22Rv1 (cell line): ENCODE measurements at regions not wholly inside any gene's neighbourhood (a gene's known extent, or its start where the extent isn't known, plus 50 kb on each side); places are given as distances from the start of the nearest gene placed in this dataset.

Source experiments
- H3K27ac ChIP-seq: fragments of 450-650 bp; 2 replicates; pipeline ENCODE4 v1.5.1; 2017
- ZFX ChIP-seq: fragments of 450-650 bp; IDR thresholded peaks from 2 replicates; pipeline ENCODE4 v1.6.1; 2017; ENCODE audit warnings: antibody characterized with exemption, borderline replicate concordance
- TF ChIP-seq, protein P1 (sequence below): fragments of 450-650 bp; IDR thresholded peaks from 2 replicates; pipeline ENCODE4 v1.5.1; 2017; ENCODE audit warnings: mild to moderate bottlenecking

DNA sequence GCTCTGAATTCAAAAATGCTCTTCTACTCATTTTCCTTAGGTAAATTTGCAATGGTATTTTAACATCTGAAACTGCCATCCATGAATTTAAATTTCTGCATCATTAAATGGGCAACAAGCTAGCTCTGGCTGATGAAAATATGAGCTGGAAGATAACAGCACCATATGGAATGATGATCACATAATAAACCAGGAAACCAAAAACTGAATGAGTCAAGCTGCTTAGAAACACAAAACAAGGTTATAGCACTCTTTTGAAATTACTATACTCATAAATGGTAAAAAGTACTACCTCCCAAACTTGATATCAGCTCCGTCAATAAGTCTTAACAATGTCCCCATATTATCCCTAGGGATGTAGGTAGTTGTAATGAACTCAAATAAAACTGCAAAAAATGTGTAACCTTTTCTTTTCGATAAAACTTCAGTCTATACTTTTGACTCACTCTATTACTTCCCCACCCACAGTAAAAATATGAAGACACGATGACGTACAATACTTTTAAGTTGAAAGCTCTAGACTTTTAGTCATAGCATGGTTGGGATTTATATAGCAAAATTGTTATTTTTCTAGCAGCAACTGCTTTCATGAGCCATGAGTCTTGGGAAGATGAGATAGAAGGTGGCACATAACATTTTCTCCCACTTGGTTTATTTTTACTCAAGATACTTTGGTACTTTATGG lies 396.7 kb downstream of the CDH2 start:
- TF ChIP-seq, protein P1, sequence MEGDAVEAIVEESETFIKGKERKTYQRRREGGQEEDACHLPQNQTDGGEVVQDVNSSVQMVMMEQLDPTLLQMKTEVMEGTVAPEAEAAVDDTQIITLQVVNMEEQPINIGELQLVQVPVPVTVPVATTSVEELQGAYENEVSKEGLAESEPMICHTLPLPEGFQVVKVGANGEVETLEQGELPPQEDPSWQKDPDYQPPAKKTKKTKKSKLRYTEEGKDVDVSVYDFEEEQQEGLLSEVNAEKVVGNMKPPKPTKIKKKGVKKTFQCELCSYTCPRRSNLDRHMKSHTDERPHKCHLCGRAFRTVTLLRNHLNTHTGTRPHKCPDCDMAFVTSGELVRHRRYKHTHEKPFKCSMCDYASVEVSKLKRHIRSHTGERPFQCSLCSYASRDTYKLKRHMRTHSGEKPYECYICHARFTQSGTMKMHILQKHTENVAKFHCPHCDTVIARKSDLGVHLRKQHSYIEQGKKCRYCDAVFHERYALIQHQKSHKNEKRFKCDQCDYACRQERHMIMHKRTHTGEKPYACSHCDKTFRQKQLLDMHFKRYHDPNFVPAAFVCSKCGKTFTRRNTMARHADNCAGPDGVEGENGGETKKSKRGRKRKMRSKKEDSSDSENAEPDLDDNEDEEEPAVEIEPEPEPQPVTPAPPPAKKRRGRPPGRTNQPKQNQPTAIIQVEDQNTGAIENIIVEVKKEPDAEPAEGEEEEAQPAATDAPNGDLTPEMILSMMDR, result no peak
- TF ChIP-seq ZFX, result no peak
- H3K27ac ChIP-seq, result no peak overlapping the region

DNA sequence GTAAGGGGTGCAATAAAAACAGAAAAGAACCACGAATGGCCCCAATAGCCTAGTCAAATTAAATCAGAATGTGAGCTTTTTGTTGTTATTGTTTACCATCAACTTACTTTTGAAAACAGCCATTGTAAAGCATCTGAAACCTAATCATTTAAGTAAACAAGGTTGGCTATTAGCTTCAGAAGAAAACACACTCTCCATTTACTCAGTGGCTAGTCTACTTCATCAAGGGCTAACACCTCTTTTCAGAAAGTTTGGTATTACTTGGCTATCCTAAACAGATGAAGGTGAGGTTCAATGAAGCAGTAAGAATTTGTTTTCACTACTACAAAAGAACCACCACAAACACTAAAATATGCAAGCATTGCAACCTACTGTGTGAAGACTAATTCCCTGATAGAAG lies 398.0 kb downstream of the CDH2 start:
- no peak for TF ChIP-seq ZFX
- TF ChIP-seq, protein P1, result no peak

DNA sequence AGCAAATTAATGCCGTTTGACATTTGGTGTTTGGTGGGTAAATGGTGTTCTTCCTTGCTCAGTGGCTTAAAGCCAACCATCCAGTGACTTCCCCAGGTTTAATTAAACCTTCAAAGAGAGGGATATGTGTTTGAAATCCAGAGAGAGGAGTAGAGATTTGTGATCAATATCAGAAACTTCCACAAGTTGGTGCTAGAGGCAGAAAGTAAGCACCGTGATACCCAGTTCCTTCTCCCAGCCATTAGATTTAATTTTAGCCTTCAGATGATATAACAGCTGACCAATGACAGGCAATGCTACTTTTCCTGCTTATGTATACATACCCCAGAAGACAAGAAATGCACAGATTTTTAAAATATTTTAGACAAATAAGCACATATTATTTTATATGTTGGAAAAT lies 398.5 kb downstream of the CDH2 start:
- no peak overlapping the region for H3K27ac ChIP-seq
- TF ChIP-seq, protein P1, result peak; percentile 44
- no peak for TF ChIP-seq ZFX

More for the DNA sequence above, 398.0 kb downstream of the CDH2 start:
- no peak overlapping the region for H3K27ac ChIP-seq

DNA sequence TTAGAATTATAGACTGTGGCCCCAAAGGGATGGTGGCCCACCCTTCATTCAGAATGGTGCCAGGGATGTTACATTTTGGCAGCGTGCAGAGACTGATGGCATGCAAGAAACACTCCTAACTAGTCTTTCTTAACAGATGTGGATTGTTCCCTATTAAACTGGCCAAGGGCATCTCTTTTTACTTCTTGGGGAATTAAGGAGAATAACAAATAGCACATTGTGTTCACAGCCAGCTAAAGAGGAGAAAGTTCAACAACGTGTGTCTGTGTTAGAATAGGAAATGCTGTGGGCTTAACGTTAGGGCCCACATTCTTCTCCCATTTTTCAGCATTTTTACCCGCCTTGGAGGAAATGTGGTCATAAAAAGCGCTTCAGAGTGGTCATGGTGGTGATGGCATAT lies 404.8 kb downstream of the CDH2 start:
- TF ChIP-seq, protein P1, result no peak
- no peak for TF ChIP-seq ZFX
- H3K27ac ChIP-seq, result no peak overlapping the region

DNA sequence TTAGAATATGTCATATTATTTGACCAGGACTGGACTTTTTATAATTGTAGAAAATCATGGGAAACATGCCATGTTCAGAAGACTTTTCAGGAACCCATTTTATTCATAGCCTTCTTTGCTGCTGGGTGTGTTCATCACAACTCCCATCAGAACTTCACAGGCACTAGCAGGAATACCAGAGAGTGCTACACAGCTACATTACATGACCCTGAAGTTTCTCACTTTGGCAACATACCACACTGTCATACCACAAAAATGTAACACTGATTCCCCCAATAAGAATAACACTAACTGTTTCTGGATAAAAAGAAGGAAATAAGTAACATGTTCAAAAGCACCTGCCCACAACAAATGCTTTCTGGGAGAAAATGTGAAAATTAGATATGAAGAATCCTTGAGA lies 405.4 kb downstream of the CDH2 start:
- TF ChIP-seq, protein P1, result no peak
- TF ChIP-seq ZFX, result no peak
- H3K27ac ChIP-seq, result no peak overlapping the region

DNA sequence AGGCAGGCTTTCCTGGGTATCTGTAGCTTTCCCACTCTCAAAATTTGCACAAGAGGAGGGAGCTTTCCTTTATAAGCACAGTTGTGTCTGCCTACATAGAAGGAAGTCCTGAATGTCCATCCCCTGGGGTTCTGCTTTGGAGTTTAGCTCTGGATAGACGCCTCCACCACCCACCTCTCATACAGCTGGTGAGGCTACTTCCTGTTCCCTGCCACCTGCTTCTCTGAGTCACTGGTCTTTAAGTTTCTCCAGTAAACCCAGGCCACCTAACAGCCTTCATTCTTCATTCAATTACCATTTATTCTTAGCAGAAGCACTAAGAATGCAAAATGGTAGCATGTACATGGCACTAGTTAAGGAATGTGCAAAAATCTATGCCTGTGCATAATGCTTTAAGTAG lies 407.8 kb downstream of the CDH2 start:
- no peak for TF ChIP-seq ZFX
- TF ChIP-seq, protein P1, result no peak
- no peak overlapping the region for H3K27ac ChIP-seq

DNA sequence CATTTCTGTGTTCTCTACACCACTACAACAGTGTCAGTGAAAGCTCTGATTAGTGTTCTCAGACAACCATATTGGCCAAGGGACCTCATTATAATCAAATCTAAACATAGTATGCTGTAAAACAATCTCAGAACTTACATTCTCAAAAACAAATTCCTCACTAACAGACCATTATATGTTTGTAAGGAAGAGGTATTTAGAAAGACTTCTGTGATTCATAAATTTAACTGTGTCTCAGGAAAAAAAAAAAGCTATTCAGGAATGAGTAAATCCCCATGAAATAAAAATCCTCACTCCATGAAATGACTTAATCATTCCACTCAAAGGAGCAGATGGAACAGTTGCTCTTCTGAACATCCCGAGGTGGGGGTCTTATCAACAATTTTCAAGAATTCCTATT lies 413.0 kb downstream of the CDH2 start:
- no peak overlapping the region for H3K27ac ChIP-seq
- TF ChIP-seq, protein P1, result no peak
- no peak for TF ChIP-seq ZFX
